Loucy (cell line): ENCODE measurements at regions not wholly inside any gene's neighbourhood (a gene's known extent, or its start where the extent isn't known, plus 50 kb on each side); places are given as distances from the start of the nearest gene placed in this dataset.

Experiments
- H2AFZ ChIP-seq: fragments of 200-600 bp; sonication (generic); 2 replicates; pipeline ENCODE4 v1.6.0; 2016; ENCODE audit warnings: antibody characterized with exemption, mild to moderate bottlenecking, low read length, moderate library complexity
- H3F3A ChIP-seq: fragments of 200-600 bp; 2 replicates; pipeline ENCODE4 v1.6.0; 2016; ENCODE audit warnings: antibody characterized with exemption, low read depth, mild to moderate bottlenecking
- H3K27me3 ChIP-seq: fragments of 200-600 bp; sonication (generic); 2 replicates; pipeline ENCODE4 v1.6.1; 2014; ENCODE audit warnings: low read length, mild to moderate bottlenecking; ENCODE audit not compliant: insufficient read depth, poor library complexity, severe bottlenecking
- H3K36me3 ChIP-seq: fragments of 200-600 bp; sonication (generic); 2 replicates; pipeline ENCODE4 v1.6.1; 2016; ENCODE audit warnings: low read length; ENCODE audit not compliant: insufficient read depth
- H3K4me1 ChIP-seq: fragments of 200-600 bp; sonication (generic); 2 replicates; pipeline ENCODE4 v1.5.1; 2014; ENCODE audit warnings: low read length, mild to moderate bottlenecking; ENCODE audit not compliant: insufficient read depth, poor library complexity, severe bottlenecking
- H3K4me2 ChIP-seq: fragments of 200-600 bp; sonication (generic); 2 replicates; pipeline ENCODE4 v1.6.0; 2014; ENCODE audit warnings: antibody characterized with exemption, low read length, low read depth, mild to moderate bottlenecking; ENCODE audit not compliant: poor library complexity, severe bottlenecking
- H3K4me3 ChIP-seq: fragments of 200-600 bp; sonication (generic); 2 replicates; pipeline ENCODE4 v1.5.1; 2014; ENCODE audit warnings: low read length, mild to moderate bottlenecking, mixed read lengths; ENCODE audit not compliant: poor library complexity, severe bottlenecking
- H3K79me2 ChIP-seq: fragments of 200-600 bp; sonication (generic); 2 replicates; pipeline ENCODE4 v1.6.1; 2014; ENCODE audit warnings: low read length; ENCODE audit not compliant: insufficient read depth
- H3K9ac ChIP-seq: fragments of 200-600 bp; sonication (generic); 2 replicates; pipeline ENCODE4 v1.6.0; 2014; ENCODE audit warnings: mild to moderate bottlenecking, low read depth, low read length, moderate library complexity; ENCODE audit not compliant: poor library complexity, severe bottlenecking
- H3K9me2 ChIP-seq: fragments of 200-600 bp; sonication (generic); replicated peaks from 2 replicates; pipeline ENCODE4 v1.6.1; 2016; ENCODE audit warnings: low read depth, low read length, mixed read lengths
- H3K9me3 ChIP-seq: fragments of 200-600 bp; sonication (generic); 2 replicates; pipeline ENCODE4 v1.6.1; 2014; ENCODE audit warnings: mild to moderate bottlenecking, antibody characterized with exemption, low read length, low read depth; ENCODE audit not compliant: insufficient read depth
- H4K20me1 ChIP-seq: fragments of 200-600 bp; sonication (generic); 2 replicates; pipeline ENCODE4 v1.6.0; 2014; ENCODE audit warnings: antibody characterized with exemption, low read length, mild to moderate bottlenecking; ENCODE audit not compliant: insufficient read depth, poor library complexity, severe bottlenecking
- CTCF ChIP-seq: fragments of 200-600 bp; sonication (generic); conservative IDR thresholded peaks from 2 replicates; pipeline ENCODE4 v1.5.1; 2014; ENCODE audit warnings: mild to moderate bottlenecking, antibody characterized with exemption, low read length
- EZH2phosphoT487 ChIP-seq: fragments of 200-600 bp; IDR thresholded peaks from 2 replicates; pipeline ENCODE4 v1.6.1; 2018; ENCODE audit warnings: antibody characterized with exemption, mild to moderate bottlenecking, moderate library complexity, borderline replicate concordance

- Histone ChIP-seq H3K4me1 (peaks cover 39% of the 10 kb centered on the region), H2AFZ (no peak overlapping the region)
These were observed 390.6 kb downstream of the NDFIP2 start for GRCh38 chr13:79871594-79871993.

GRCh38 chr13:79870766-79871165, 389.8 kb downstream of the NDFIP2 start:
- Histone ChIP-seq H3K9me2 (no peaks in the 10 kb centered on the region), H4K20me1 (no peaks in the 10 kb centered on the region), H3K4me3 (no peak overlapping the region), H3K9me3 (no peaks in the 10 kb centered on the region), H3K36me3 (no peaks in the 10 kb centered on the region), H3K9ac (no peak overlapping the region), H3K27me3 (no peaks in the 10 kb centered on the region), H3K4me2 (no peak overlapping the region), H3F3A (peaks cover 5% of the 10 kb centered on the region; the same call in 1 of the 2 replicates), H3K79me2 (no peaks in the 10 kb centered on the region), H2AFZ (no peak overlapping the region), H3K4me1 (peaks cover 47% of the 10 kb centered on the region)
- TF ChIP-seq CTCF, result no peak
- no peak for TF ChIP-seq EZH2phosphoT487

More at GRCh38 chr13:79871594-79871993, 390.6 kb downstream of the NDFIP2 start:
- Histone ChIP-seq H3K79me2 (no peaks in the 10 kb centered on the region), H3K9me2 (no peaks in the 10 kb centered on the region), H3K27me3 (no peaks in the 10 kb centered on the region), H3K9me3 (no peaks in the 10 kb centered on the region), H3K36me3 (no peaks in the 10 kb centered on the region), H3F3A (peaks cover 5% of the 10 kb centered on the region; the same call in 1 of the 2 replicates), H4K20me1 (no peaks in the 10 kb centered on the region), H3K9ac (no peak overlapping the region), H3K4me2 (no peak overlapping the region), H3K4me3 (no peak overlapping the region)
- no peak for TF ChIP-seq CTCF
- no peak for TF ChIP-seq EZH2phosphoT487

- no peaks in the 10 kb centered on the region for H3K27me3 ChIP-seq
- peaks cover 5% of the 10 kb centered on the region; the same call in 1 of the 2 replicates for H3F3A ChIP-seq
- no peaks in the 10 kb centered on the region for H3K79me2 ChIP-seq
- no peak overlapping the region for H3K4me3 ChIP-seq
- no peak overlapping the region for H3K4me2 ChIP-seq
- TF ChIP-seq EZH2phosphoT487 (no peak), CTCF (no peak)
- no peaks in the 10 kb centered on the region for H3K36me3 ChIP-seq
- peaks cover 52% of the 10 kb centered on the region for H3K4me1 ChIP-seq
- H3K9me3 ChIP-seq, result no peaks in the 10 kb centered on the region
- peak overlapping the region; percentile 34; the same call in 1 of the 2 replicates for H2AFZ ChIP-seq
- no peaks in the 10 kb centered on the region for H3K9me2 ChIP-seq
- H4K20me1 ChIP-seq, result no peaks in the 10 kb centered on the region
- no peak overlapping the region for H3K9ac ChIP-seq
These were observed 389.2 kb downstream of the NDFIP2 start for GRCh38 chr13:79870123-79870522.
